ENCODE measurements at regions not wholly inside any gene's neighbourhood (a gene's known extent, or its start where the extent isn't known, plus 50 kb on each side); places are given as distances from the start of the nearest gene placed in this dataset.

DNA sequence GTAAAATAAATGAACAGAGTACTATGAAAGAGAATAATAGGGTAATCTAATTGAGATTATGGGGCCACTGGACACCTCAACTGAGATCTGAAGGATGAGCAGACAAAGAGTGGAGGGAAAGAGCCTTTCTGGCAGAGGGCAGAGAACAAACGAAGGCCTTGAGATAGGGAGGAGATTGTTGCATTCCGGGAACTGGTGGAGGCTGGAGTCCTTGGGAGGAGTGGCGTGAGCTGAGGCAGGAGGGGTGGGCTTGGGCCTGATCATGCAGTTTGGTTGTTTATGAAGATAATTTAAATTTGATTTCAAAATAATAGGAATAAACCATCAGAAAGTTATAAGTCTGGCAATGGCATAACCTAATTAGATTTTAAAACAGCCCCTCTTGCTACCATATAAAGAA, 59.5 kb upstream of the GALNT15 start:
- Mint-ChIP-seq H3K4me1 (no peaks in the 10 kb centered on the region), H3K27me3 (ENCODE audit: low read depth, poor library complexity) (no peaks in the 10 kb centered on the region), H3K36me3 (ENCODE audit: low read depth) (no peaks in the 10 kb centered on the region), H3K4me3 (no peak overlapping the region), H3K27ac (no peak overlapping the region), H3K9me3 (peaks cover 15% of the 10 kb centered on the region)
- TF ChIP-seq CTCF (IDR thresholded peaks at IDR 0.05), result no peak
- DNase-seq, result no peak

- Mint-ChIP-seq H3K4me3 (no peak overlapping the region), H3K4me1 (no peaks in the 10 kb centered on the region), H3K27me3 (ENCODE audit: low read depth, poor library complexity) (no peaks in the 10 kb centered on the region), H3K9me3 (peaks cover 5% of the 10 kb centered on the region), H3K27ac (no peak overlapping the region), H3K36me3 (ENCODE audit: low read depth) (no peaks in the 10 kb centered on the region)
- DNase-seq, result peak; percentile 5
- TF ChIP-seq CTCF (IDR thresholded peaks at IDR 0.05), result no peak
Observed at GRCh38 chr3:16118396-16118795, 56.1 kb upstream of the GALNT15 start.

DNA sequence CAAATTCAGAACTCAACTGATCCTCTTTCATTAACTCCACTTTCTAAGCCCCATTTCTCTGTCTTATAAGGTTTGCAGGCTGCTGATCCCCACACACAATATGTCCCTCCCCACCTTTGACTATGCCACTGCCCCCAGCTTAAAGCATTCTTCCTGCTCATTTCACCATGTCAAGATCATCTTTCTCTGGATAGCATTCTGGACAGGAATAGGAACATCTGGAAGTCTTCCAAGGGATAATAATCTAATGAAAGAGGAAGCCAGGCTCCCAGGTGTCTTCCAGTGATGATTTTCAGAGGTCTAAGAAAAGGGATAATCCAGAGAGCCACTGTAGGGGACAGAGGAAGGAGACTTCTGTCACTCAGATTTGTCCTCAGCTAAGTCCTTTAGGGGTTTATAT, 54.6 kb upstream of the GALNT15 start:
- TF ChIP-seq CTCF (IDR thresholded peaks at IDR 0.05), result no peak
- no peaks in the 10 kb centered on the region for H3K9me3 Mint-ChIP-seq
- H3K27me3 Mint-ChIP-seq (ENCODE audit: low read depth, poor library complexity), result peaks cover under 1% of the 10 kb centered on the region
- no peak overlapping the region for H3K4me3 Mint-ChIP-seq
- peak overlapping the region; percentile 17 for H3K27ac Mint-ChIP-seq
- DNase-seq, result no peak
- no peaks in the 10 kb centered on the region for H3K36me3 Mint-ChIP-seq (ENCODE audit: low read depth)
- H3K4me1 Mint-ChIP-seq, result no peaks in the 10 kb centered on the region

DNA sequence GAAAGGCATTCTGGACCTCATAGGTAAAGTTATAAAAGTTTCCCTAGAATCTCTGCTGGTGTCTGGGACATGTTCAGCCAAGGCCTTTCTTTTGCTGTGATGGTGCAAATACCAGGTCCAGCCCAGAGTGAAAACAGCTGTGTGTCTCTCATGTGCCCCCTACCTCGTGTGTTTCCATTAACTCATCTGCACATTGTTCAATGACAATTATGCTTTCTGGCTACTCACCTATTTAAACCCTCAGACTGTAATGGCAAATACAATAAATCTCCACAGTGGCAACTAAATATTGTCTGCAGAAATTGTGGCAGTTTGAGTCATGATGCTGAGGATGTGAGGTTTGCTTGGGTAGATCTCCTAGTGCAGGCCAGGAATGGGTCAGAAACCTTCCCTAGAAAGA, 53.1 kb upstream of the GALNT15 start:
- no peaks in the 10 kb centered on the region for H3K4me1 Mint-ChIP-seq
- H3K27me3 Mint-ChIP-seq (ENCODE audit: low read depth, poor library complexity), result peaks cover 3% of the 10 kb centered on the region
- no peak for TF ChIP-seq CTCF (IDR thresholded peaks at IDR 0.05)
- no peak overlapping the region for H3K4me3 Mint-ChIP-seq
- no peak overlapping the region for H3K27ac Mint-ChIP-seq
- no peak for DNase-seq
- H3K36me3 Mint-ChIP-seq (ENCODE audit: low read depth), result no peaks in the 10 kb centered on the region
- no peaks in the 10 kb centered on the region for H3K9me3 Mint-ChIP-seq

GRCh38 chr3:16122155-16122554, 52.3 kb upstream of the GALNT15 start:
- no peak for DNase-seq
- no peak for TF ChIP-seq CTCF (IDR thresholded peaks at IDR 0.05)
- H3K27me3 Mint-ChIP-seq (ENCODE audit: low read depth, poor library complexity), result peaks cover 3% of the 10 kb centered on the region
- no peaks in the 10 kb centered on the region for H3K4me1 Mint-ChIP-seq
- H3K27ac Mint-ChIP-seq, result no peak overlapping the region
- no peak overlapping the region for H3K4me3 Mint-ChIP-seq
- no peaks in the 10 kb centered on the region for H3K36me3 Mint-ChIP-seq (ENCODE audit: low read depth)
- H3K9me3 Mint-ChIP-seq, result no peaks in the 10 kb centered on the region

- no peak for TF ChIP-seq CTCF (IDR thresholded peaks at IDR 0.05)
- no peaks in the 10 kb centered on the region for H3K36me3 Mint-ChIP-seq (ENCODE audit: low read depth)
- H3K4me1 Mint-ChIP-seq, result no peaks in the 10 kb centered on the region
- H3K27ac Mint-ChIP-seq, result no peak overlapping the region
- H3K9me3 Mint-ChIP-seq, result no peaks in the 10 kb centered on the region
- DNase-seq, result no peak
- H3K27me3 Mint-ChIP-seq (ENCODE audit: low read depth, poor library complexity), result peaks cover 3% of the 10 kb centered on the region
- no peak overlapping the region for H3K4me3 Mint-ChIP-seq
Observed at GRCh38 chr3:16122661-16123060, 51.8 kb upstream of the GALNT15 start.
